OCI-LY1 (cell line): ENCODE measurements at regions not wholly inside any gene's neighbourhood (a gene's known extent, or its start where the extent isn't known, plus 50 kb on each side); places are given as distances from the start of the nearest gene placed in this dataset.
"Not testable (repeated sequence)": the region's sequence is repeated elsewhere in the genome, so short reads cannot be mapped to it uniquely, and the experiment has no call there.

Experiments
- H2AFZ ChIP-seq: fragments of 200-600 bp; sonication (generic), shearing (Covaris generic); 2 replicates; pipeline ENCODE4 v1.6.0; 2014; ENCODE audit warnings: antibody characterized with exemption, mild to moderate bottlenecking, low read length
- H3F3A ChIP-seq: fragments of 200-600 bp; sonication (generic), shearing (Covaris generic); 2 replicates; pipeline ENCODE4 v1.6.0; 2014; ENCODE audit warnings: mild to moderate bottlenecking, antibody characterized with exemption, low read length, moderate library complexity; ENCODE audit not compliant: insufficient read depth
- H3K27ac ChIP-seq: fragments of 200-600 bp; sonication (generic); 2 replicates; pipeline ENCODE4 v1.5.1; 2014; ENCODE audit warnings: low read length, mixed run types, mild to moderate bottlenecking, low read depth; ENCODE audit not compliant: poor library complexity, severe bottlenecking
- H3K27me3 ChIP-seq: fragments of 200-600 bp; sonication (generic); 2 replicates; pipeline ENCODE4 v1.6.0; 2014; ENCODE audit warnings: antibody characterized with exemption, mild to moderate bottlenecking, low read length, moderate library complexity; ENCODE audit not compliant: insufficient read depth
- H3K36me3 ChIP-seq: fragments of 200-600 bp; sonication (generic); 2 replicates; pipeline ENCODE4 v1.6.1; 2014; ENCODE audit warnings: mild to moderate bottlenecking, antibody characterized with exemption, low read length, moderate library complexity, mixed read lengths; ENCODE audit not compliant: insufficient read depth
- H3K4me1 ChIP-seq: fragments of 200-600 bp; sonication (generic); 2 replicates; pipeline ENCODE4 v1.5.1; 2014; ENCODE audit warnings: mild to moderate bottlenecking, low read length, moderate library complexity; ENCODE audit not compliant: insufficient read depth, severe bottlenecking
- H3K4me2 ChIP-seq: fragments of 200-600 bp; sonication (generic), shearing (Covaris generic); 2 replicates; pipeline ENCODE4 v1.6.1; 2014; ENCODE audit warnings: low read length
- H3K4me3 ChIP-seq: fragments of 200-600 bp; sonication (generic); 2 replicates; pipeline ENCODE4 v1.5.1; 2014; ENCODE audit warnings: low read length, low read depth, mild to moderate bottlenecking, mixed read lengths; ENCODE audit not compliant: poor library complexity, severe bottlenecking
- H3K79me2 ChIP-seq: fragments of 200-600 bp; shearing (Covaris generic); 2 replicates; pipeline ENCODE4 v1.6.1; 2016; ENCODE audit warnings: mixed run types, low read length, mixed read lengths; ENCODE audit not compliant: insufficient read depth
- H3K9ac ChIP-seq: fragments of 200-600 bp; sonication (generic), shearing (Covaris generic); 2 replicates; pipeline ENCODE4 v1.6.1; 2014; ENCODE audit warnings: mild to moderate bottlenecking, low read length, mixed read lengths
- H3K9me2 ChIP-seq: fragments of 200-600 bp; sonication (generic), shearing (Covaris generic); 2 replicates; pipeline ENCODE4 v1.6.1; 2014; ENCODE audit warnings: low read depth, mild to moderate bottlenecking, low read length, mixed read lengths
- H3K9me3 ChIP-seq: fragments of 200-600 bp; shearing (Covaris generic); 2 replicates; pipeline ENCODE4 v1.6.1; 2014; ENCODE audit warnings: low read length, mixed read lengths
- H4K20me1 ChIP-seq: fragments of 200-600 bp; sonication (generic), shearing (Covaris generic); 2 replicates; pipeline ENCODE4 v1.6.0; 2016; ENCODE audit warnings: mild to moderate bottlenecking, low read length; ENCODE audit not compliant: insufficient read depth
- CTCF ChIP-seq: fragments of 200-600 bp; sonication (generic), shearing (Covaris generic); IDR thresholded peaks from 2 replicates; pipeline ENCODE4 v1.5.1; 2017; ENCODE audit warnings: mild to moderate bottlenecking, antibody characterized with exemption, low read length, moderate library complexity, mixed read lengths
- EZH2 ChIP-seq: fragments of 200-600 bp; sonication (generic), shearing (Covaris generic); IDR thresholded peaks from 2 replicates; pipeline ENCODE4 v1.8.0; 2017; ENCODE audit warnings: borderline replicate concordance, mixed run types, mild to moderate bottlenecking, antibody characterized with exemption, low read length, moderate library complexity, mixed read lengths

GRCh38 chr4:49514841-49515240 lies 528.8 kb downstream of the CWH43 start:
- H3K9me3 ChIP-seq, H3K4me1 ChIP-seq, H3F3A ChIP-seq, H3K9ac ChIP-seq, H4K20me1 ChIP-seq, H3K79me2 ChIP-seq, H3K4me3 ChIP-seq, H3K4me2 ChIP-seq, H3K9me2 ChIP-seq, H3K27ac ChIP-seq, H3K27me3 ChIP-seq, H3K36me3 ChIP-seq, H2AFZ ChIP-seq: not testable (repeated sequence)

DNA sequence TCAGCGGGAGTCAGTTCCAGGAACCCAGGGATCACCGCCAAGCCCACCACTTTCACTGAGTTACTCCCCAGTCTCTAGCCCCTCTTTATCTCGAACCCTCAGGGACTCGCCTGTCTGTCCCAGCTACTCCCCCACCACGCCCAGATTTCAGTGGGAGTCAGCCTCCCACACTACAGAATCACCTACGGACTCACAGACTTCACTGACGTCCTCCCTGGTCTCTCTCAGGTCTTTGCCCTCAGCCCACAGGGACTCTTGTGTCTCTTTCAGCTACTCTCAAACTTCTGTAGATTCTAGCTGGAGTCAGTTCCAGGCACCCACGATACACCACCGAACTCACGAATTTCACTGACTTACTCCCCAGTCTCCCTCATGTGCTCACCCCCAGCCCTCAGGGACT lies 529.2 kb downstream of the CWH43 start:
- H3K27me3 ChIP-seq, H3K27ac ChIP-seq, H3K9me3 ChIP-seq, H3K9ac ChIP-seq, H3K36me3 ChIP-seq, H3K9me2 ChIP-seq, H3K4me1 ChIP-seq, H3K79me2 ChIP-seq, H2AFZ ChIP-seq, H3K4me3 ChIP-seq, H3K4me2 ChIP-seq, H3F3A ChIP-seq, H4K20me1 ChIP-seq: not testable (repeated sequence)

- not testable (repeated sequence) for H3K4me3 ChIP-seq, H3K36me3 ChIP-seq, H3K4me1 ChIP-seq, H4K20me1 ChIP-seq, H3K79me2 ChIP-seq, H3K9me2 ChIP-seq, H3K9ac ChIP-seq, H3K9me3 ChIP-seq, H2AFZ ChIP-seq, H3K27ac ChIP-seq, H3K4me2 ChIP-seq, H3F3A ChIP-seq, H3K27me3 ChIP-seq
These were observed 530.0 kb downstream of the CWH43 start for GRCh38 chr4:49516096-49516495.

- no peak overlapping the region for H3K27ac ChIP-seq
- no peaks in the 10 kb centered on the region for H3K4me1 ChIP-seq
- H3K27me3 ChIP-seq: no peaks in the 10 kb centered on the region; the same call in 1 of the 2 replicates
- H3K79me2 ChIP-seq: no peaks in the 10 kb centered on the region
- no peak overlapping the region for H3K9ac ChIP-seq
- no peaks in the 10 kb centered on the region for H4K20me1 ChIP-seq
- no peaks in the 10 kb centered on the region for H3K9me2 ChIP-seq
- H3K4me2 ChIP-seq: no peak overlapping the region
- H2AFZ ChIP-seq: no peak overlapping the region
- no peak overlapping the region for H3K4me3 ChIP-seq
- TF ChIP-seq CTCF (no peak), EZH2 (no peak)
- H3F3A ChIP-seq: no peaks in the 10 kb centered on the region
- no peaks in the 10 kb centered on the region for H3K36me3 ChIP-seq
- H3K9me3 ChIP-seq: no peaks in the 10 kb centered on the region
These were observed 530.7 kb downstream of the CWH43 start for GRCh38 chr4:49516796-49517195.

DNA sequence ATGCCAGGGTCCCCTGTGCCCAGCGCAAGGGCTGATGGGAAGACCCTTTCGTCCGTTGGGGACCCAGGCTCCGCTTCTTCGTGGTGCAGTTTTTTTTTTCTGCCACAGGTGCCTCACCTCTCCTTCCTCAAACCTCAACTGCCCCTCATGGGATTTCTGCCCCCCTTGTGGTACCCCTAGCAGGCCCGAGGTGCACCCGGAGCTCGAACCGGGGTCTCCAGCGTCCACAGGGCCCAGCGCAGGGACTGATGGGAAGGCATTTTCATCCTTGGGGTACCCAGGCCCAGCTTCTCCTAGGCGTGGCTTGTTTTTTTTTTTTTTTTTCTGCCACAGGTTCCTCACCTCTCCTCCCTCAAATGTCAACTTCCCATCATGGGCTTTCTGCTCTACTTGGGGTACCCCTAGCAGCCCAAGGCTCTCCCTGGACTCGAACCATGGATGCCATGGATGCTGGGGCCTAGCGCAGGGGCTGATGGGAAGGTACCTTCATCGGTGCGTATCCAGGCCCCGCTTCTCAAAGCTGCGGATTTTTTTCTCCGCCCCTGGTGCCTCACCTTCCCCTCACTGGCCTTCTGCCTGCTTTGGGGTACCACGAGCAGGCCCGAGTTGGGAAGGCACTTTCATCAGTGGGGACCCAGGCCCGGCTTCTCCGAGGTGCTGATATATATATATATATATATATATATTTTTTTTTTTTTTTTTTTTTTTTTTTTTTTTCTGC lies 531.6 kb downstream of the CWH43 start:
- not testable (repeated sequence) for H3K79me2 ChIP-seq, H3K9me2 ChIP-seq, H3F3A ChIP-seq, H3K27me3 ChIP-seq, H2AFZ ChIP-seq, H3K4me2 ChIP-seq, H3K4me3 ChIP-seq, H4K20me1 ChIP-seq, H3K9me3 ChIP-seq, H3K36me3 ChIP-seq, H3K9ac ChIP-seq, H3K27ac ChIP-seq, H3K4me1 ChIP-seq

GRCh38 chr4:49519150-49520035 lies 533.3 kb downstream of the CWH43 start:
- H3K4me2 ChIP-seq: not testable (repeated sequence)

More at GRCh38 chr4:49519150-49520035, 533.3 kb downstream of the CWH43 start:
- not testable (repeated sequence) for H4K20me1 ChIP-seq, H3K27me3 ChIP-seq, H3K9me3 ChIP-seq, H3K4me1 ChIP-seq, H3K4me3 ChIP-seq, H3K79me2 ChIP-seq, H2AFZ ChIP-seq, H3K36me3 ChIP-seq, H3K9ac ChIP-seq, H3K27ac ChIP-seq, H3F3A ChIP-seq, H3K9me2 ChIP-seq
